ENCODE measurements at regions not wholly inside any gene's neighbourhood (a gene's known extent, or its start where the extent isn't known, plus 50 kb on each side); places are given as distances from the start of the nearest gene placed in this dataset.

- no peaks in the 10 kb centered on the region for H3K36me3 ChIP-seq (ENCODE audit: low read depth)
- H3K4me1 ChIP-seq (replicated peaks; ENCODE audit: insufficient read depth) = no peaks in the 10 kb centered on the region
- POLR2A ChIA-PET (ENCODE audit: unreplicated experiment) = no interaction called here
- no peak overlapping the region for H2AFZ ChIP-seq
- no peaks in the 10 kb centered on the region for H4K20me1 ChIP-seq (ENCODE audit: insufficient read depth)
- CTCF ChIA-PET = no interaction called here
- H3K27ac ChIP-seq = no peak overlapping the region
- H3K9me2 ChIP-seq (ENCODE audit: insufficient read depth) = no peaks in the 10 kb centered on the region
- no peak overlapping the region for H3K4me2 ChIP-seq
- H3K9me3 ChIP-seq (ENCODE audit: insufficient read depth, low read depth) = no peaks in the 10 kb centered on the region
- intact Hi-C loops (cut with micrococcal nuclease; ENCODE audit: unreplicated experiment) = no loop called here
- TF ChIP-seq EZH2 (IDR thresholded peaks at IDR 0.05; ENCODE audit: low read depth) (no peak), CTCF (conservative IDR thresholded peaks at IDR 0.05) (no peak; the same call in 1 of the 2 replicates)
- no peak for DNase-seq
- no peaks in the 10 kb centered on the region for H3K79me2 ChIP-seq (ENCODE audit: low read depth)
- H3K4me3 ChIP-seq = no peak overlapping the region
- H3F3A ChIP-seq (ENCODE audit: insufficient read depth, low read depth) = no peaks in the 10 kb centered on the region
- BruUV-seq (replicated peaks) = no TSS peak
- no peaks in the 10 kb centered on the region for H3K27me3 ChIP-seq (ENCODE audit: insufficient read depth, low read depth)
Observed at GRCh38 chr6:14584450-14584849, 466.9 kb downstream of the CD83 start.

- no peak for TF ChIP-seq CTCF (conservative IDR thresholded peaks at IDR 0.05)
- TF ChIP-seq EZH2 (IDR thresholded peaks at IDR 0.05; ENCODE audit: low read depth) = no peak
- Histone ChIP-seq H3K27me3 (ENCODE audit: insufficient read depth, low read depth) (no peaks in the 10 kb centered on the region), H3K9me3 (ENCODE audit: insufficient read depth, low read depth) (no peaks in the 10 kb centered on the region), H3F3A (ENCODE audit: insufficient read depth, low read depth) (no peaks in the 10 kb centered on the region), H3K79me2 (ENCODE audit: low read depth) (no peaks in the 10 kb centered on the region), H3K4me3 (no peak overlapping the region), H3K4me1 (replicated peaks; ENCODE audit: insufficient read depth) (no peaks in the 10 kb centered on the region), H3K36me3 (ENCODE audit: low read depth) (no peaks in the 10 kb centered on the region), H3K9me2 (ENCODE audit: insufficient read depth) (no peaks in the 10 kb centered on the region), H3K4me2 (no peak overlapping the region), H4K20me1 (ENCODE audit: insufficient read depth) (no peaks in the 10 kb centered on the region), H3K27ac (no peak overlapping the region), H2AFZ (no peak overlapping the region)
- ChIA-PET POLR2A (ENCODE audit: unreplicated experiment) (no interaction called here), CTCF (no interaction called here)
- no peak for DNase-seq
- intact Hi-C loops (cut with micrococcal nuclease; ENCODE audit: unreplicated experiment) = no loop called here
- no TSS peak for BruUV-seq (replicated peaks)
Observed at GRCh38 chr6:14585689-14586088, 468.1 kb downstream of the CD83 start.

GRCh38 chr6:14589175-14589574, 471.6 kb downstream of the CD83 start:
- no peaks in the 10 kb centered on the region for H3K9me3 ChIP-seq (ENCODE audit: insufficient read depth, low read depth)
- no peaks in the 10 kb centered on the region for H3K4me1 ChIP-seq (replicated peaks; ENCODE audit: insufficient read depth)
- CTCF ChIA-PET = no interaction called here
- no peak for DNase-seq
- POLR2A ChIA-PET (ENCODE audit: unreplicated experiment) = no interaction called here
- H3F3A ChIP-seq (ENCODE audit: insufficient read depth, low read depth) = no peaks in the 10 kb centered on the region
- no peaks in the 10 kb centered on the region for H3K36me3 ChIP-seq (ENCODE audit: low read depth)
- H3K4me2 ChIP-seq = no peak overlapping the region
- no peaks in the 10 kb centered on the region for H3K79me2 ChIP-seq (ENCODE audit: low read depth)
- no peaks in the 10 kb centered on the region for H3K27me3 ChIP-seq (ENCODE audit: insufficient read depth, low read depth)
- H4K20me1 ChIP-seq (ENCODE audit: insufficient read depth) = no peaks in the 10 kb centered on the region
- no peak overlapping the region for H3K4me3 ChIP-seq
- H2AFZ ChIP-seq = no peak overlapping the region
- no peaks in the 10 kb centered on the region for H3K9me2 ChIP-seq (ENCODE audit: insufficient read depth)
- BruUV-seq (replicated peaks) = no TSS peak
- no peak overlapping the region for H3K27ac ChIP-seq
- intact Hi-C loops (cut with micrococcal nuclease; ENCODE audit: unreplicated experiment) = no loop called here
- no peak for TF ChIP-seq CTCF (conservative IDR thresholded peaks at IDR 0.05)
- TF ChIP-seq EZH2 (IDR thresholded peaks at IDR 0.05; ENCODE audit: low read depth) = no peak
